Stimulated activated CD8-positive, alpha-beta memory T cell treated with anti-CD3 and anti-CD28 coated beads, Interleukin-7, amount 100 ng/mL, for 4 hours (primary cell): ENCODE measurements at regions not wholly inside any gene's neighbourhood (a gene's known extent, or its start where the extent isn't known, plus 50 kb on each side); places are given as distances from the start of the nearest gene placed in this dataset.

ENCODE experiments used
- DNase-seq, 2 donors: peaks; one replicate each; pipeline ENCODE4 v3.0.0-alpha.2; 2020; ENCODE audit warnings: low read depth in 2 of 2

- DNase-seq, result no peak
These were observed 116.0 kb upstream of the ANKRD1 start for GRCh38 chr10:91036807-91037411.

DNA sequence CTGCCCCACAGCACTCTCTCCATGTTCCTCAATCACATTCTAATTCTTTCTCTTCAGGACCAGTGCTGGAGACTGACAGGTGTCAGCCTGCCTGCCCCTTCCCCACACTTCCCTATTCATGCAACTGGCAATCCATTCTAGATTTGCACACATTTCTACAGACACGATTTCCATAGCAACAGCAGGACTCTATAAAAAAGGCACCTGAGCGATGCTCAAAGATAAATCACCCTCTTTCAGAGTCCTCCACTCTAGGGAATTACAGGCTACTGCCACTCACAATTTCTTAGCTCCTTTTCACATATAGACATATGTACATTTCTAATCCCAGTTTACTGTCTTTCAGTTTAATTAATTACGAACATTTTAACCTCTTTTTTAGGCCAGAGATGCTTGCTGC, 118.1 kb upstream of the ANKRD1 start:
- DNase-seq, result no peak

GRCh38 chr10:91040343-91040742, 119.5 kb upstream of the ANKRD1 start:
- DNase-seq, result no peak

- DNase-seq, result no peak
These were observed 121.2 kb upstream of the ANKRD1 start for GRCh38 chr10:91042069-91042468.

GRCh38 chr10:91043173-91043910, 122.5 kb upstream of the ANKRD1 start:
- DNase-seq, result no peak

DNA sequence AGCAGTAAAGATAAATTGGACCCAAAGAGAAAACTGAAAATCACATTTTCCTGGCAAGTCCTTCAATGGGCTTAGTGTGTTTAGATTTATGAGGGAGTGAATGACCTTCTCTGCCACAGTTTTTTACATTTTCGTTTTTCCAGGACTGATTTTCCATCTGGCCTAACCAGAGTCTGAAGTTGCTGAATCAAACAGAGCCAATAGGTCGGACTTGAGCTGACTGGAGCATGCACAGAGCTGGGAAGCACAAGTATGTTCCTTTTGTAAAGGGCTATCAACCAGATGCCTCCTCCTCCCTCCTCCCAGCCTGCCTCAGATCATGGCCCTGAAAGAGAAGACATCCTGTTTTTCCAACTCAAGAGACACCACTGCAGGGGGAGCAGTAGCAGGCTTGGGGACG, 126.0 kb upstream of the ANKRD1 start:
- no peak for DNase-seq

DNA sequence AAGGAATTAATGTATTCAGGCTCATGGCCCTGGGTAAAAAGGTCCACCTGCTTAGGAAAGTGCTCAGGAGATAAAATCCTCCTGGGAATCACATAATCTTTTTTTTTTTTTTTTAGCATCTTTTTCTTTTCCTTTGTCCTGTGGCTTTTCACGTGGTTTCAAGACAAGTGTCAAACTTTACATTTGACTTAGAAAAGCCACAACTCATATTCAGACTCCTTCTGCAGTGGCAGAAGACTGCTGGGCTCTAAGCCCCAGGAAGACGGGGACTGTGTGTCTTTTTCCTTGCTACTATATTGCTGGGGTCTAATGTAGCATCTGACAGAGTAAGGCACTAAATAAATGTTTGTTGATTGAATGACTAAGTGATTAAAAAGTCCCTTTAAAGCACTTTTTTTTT, 127.5 kb upstream of the ANKRD1 start:
- no peak for DNase-seq

DNA sequence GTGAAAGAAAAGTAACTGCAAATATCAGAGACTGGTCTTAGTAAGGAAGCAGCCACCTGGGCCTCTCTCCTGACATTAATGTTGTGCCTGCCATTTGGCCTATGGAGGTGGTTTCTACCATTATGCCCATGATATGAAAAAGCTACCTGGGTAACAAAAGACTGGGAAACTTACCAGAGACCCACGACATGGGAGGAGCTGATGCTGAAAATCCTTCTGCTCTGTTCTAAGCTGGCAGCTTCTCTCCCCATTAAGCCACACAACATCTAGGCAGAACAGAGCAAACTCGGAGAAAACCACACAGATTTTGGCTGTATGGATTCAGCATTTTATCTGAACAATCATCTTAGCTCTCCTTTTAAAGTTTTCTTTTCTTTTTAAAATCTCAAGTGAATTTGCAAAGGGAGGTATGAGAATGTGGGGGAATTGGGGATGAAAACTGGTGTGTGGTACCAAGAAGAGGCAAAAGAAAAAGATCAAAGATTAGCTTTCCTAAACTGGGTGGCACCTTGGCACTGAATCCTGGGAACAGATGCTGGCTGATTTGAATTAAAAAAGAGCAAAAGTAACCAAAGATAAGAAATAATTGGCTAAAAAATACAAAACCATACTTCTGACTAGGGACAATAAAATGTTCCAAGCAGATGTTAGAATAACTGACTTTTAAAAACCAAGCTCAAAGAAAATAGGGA, 128.6 kb upstream of the ANKRD1 start:
- no peak for DNase-seq

- DNase-seq, result no peak
These were observed 129.1 kb upstream of the ANKRD1 start for GRCh38 chr10:91049988-91050360.

GRCh38 chr10:91050371-91051034, 129.6 kb upstream of the ANKRD1 start:
- DNase-seq, result no peak

DNA sequence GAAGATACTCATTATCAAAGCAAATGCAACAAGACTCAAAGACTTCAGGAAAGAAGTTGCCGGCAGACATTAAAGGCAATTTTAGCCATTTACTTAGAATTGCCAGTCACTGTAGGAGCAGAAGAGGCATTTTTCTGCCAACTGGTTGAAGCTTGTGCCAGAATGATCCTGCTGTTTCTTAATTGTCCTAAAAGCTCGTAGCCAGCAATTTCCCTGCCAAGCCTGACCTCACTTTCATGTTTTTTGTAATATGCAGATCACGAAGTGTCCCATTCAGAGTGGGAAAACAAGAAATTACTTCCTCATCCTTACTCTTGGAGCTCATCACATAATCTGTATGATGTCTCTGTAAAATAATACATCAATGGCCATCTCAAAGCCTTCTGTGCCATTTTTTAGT, 130.9 kb upstream of the ANKRD1 start:
- DNase-seq, result no peak

DNA sequence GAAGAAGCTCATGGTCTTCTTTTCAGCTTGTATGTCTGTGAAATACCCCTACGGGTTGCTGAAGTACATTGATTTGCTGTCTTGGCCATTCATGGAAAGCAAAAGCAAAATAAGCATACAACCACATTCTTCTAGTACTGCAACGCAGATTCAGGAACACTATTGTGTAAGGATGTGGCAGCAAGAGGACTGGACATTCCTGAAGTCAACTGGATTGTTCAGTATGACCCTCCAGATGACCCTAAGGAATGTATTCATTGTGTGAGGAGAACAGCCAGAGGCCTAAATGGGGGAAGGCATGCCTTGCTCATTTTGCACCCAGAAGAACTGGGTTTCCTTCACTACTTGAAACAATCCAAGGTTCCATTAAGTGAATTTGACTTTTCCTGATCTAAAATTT, 133.4 kb upstream of the ANKRD1 start:
- no peak for DNase-seq

DNA sequence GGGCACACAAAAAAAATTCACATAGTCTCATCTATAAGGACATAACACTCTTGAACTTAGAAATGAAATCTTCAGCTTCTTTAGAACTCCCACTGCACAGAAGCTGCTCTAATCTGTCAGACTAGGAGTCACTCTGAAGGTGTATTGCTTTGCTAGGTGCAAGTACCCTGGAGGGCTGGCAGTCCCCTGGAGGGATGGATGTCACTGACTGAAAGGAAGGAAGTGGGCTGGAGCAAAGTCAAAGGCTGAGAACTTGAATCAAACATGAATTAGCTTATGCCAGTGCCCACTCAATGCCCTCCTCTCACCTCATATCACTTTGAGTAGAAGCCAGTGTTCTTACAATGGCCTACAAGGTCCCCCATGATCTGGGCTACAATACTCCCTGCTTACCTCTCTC, 140.3 kb upstream of the ANKRD1 start:
- DNase-seq, result no peak

DNA sequence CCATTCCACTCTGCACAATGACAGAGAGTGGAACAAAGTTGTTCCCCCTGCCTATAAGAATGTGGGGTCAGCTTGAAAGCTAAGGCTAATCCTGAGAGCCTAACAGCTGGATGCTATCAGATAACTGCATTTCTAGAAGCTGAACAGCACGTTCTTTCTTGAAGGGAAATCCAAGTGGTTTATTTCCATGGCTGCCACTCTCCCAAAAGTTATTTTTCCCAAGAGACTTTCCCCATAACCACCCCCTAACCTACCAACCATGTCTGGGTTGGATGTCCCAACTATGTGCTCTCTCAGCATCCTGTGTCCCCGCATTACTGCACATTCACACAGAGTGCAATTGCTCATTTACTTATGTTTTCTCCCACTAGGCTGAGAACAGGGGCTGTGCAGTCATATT, 140.7 kb upstream of the ANKRD1 start:
- DNase-seq, result no peak

DNA sequence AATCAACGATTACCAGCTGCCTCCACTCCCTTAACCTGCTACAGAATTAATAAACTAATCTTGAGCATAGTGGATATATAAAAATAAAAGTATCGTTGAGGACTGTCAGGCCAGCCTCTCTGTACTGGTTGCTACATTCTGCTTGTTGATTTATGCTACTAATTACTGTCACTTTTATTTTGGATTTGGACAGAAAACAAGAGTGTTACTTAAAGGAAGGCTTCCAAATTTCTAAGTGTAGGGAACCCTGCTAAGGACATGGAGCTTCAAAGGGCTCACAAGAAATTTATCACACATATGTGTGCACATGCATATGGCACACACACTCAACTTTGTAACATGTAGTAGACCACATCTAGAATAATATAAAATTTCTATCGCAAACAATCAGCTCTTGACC, 141.2 kb upstream of the ANKRD1 start:
- no peak for DNase-seq

- DNase-seq, result no peak
These were observed 148.7 kb upstream of the PCGF5 start for GRCh38 chr10:91071786-91072185.

- DNase-seq, result no peak
These were observed 147.0 kb upstream of the PCGF5 start for GRCh38 chr10:91073286-91073979.

- DNase-seq, result no peak
These were observed 143.4 kb upstream of the PCGF5 start for GRCh38 chr10:91076991-91077548.

GRCh38 chr10:91077549-91078071, 142.9 kb upstream of the PCGF5 start:
- DNase-seq, result no peak

DNA sequence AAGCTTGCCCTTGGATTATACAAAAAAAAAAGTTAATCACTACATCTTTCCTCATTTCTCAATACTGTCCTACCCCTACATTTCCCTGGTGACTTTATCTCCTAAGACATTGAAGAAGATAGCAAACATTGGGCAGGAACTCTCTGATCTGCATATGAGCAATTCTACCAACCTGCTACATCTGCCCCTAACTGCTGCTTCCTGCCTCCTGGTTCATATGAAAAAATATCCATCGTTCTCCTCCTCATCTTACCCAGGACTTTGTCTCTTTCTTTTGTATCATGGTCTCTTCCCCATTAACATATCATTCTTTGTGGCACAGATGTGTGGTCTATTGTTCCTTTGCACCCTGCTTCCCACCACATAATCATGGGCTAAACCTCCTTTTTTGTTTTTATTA, 139.7 kb upstream of the PCGF5 start:
- DNase-seq, result no peak

DNA sequence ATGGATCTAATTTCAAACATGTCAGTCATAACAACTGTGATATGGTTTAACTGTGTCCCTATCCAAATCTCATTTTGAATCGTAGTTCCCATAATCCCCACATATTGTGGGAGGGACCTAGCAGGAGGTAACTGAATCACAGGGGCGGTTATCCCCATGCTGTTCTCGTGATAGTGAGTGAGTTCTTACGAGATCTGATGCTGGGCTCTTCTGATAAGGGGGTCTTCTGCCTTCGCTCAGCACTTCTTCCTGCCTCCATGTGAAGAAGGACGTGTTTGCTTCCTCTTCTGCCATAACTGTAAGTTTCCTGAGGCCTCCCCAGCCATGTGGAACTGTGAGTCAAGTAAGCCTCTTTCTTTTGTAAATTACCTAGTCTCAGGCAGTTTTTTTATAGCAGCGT, 138.0 kb upstream of the PCGF5 start:
- DNase-seq, result no peak
